Stomach (tissue), 8 donors: ENCODE measurements at regions not wholly inside any gene's neighbourhood (a gene's known extent, or its start where the extent isn't known, plus 50 kb on each side); places are given as distances from the start of the nearest gene placed in this dataset.

ENCODE experiments used
- DNase-seq, 2 donors: peaks; one replicate each; pipeline versions ENCODE4 v3.0.0 to v3.0.0-alpha.2; 2013 to 2019
- H3K27ac ChIP-seq, 5 donors: fragments of 200-600 bp in 4 of 5; sonication (generic) in 4 of 5; one replicate each; pipeline ENCODE4 v1.5.1; 2013 to 2019; ENCODE audit warnings: mild to moderate bottlenecking in 1 of 5, moderate library complexity in 1 of 5
- H3K27me3 ChIP-seq, 3 donors: fragments of 200-600 bp; sonication (generic); one replicate each; pipeline ENCODE4 v1.5.1; 2017 to 2019; ENCODE audit warnings: mixed run types in 1 of 3
- H3K36me3 ChIP-seq, 4 donors: fragments of 200-600 bp; sonication (generic); 1 replicate in 3 of 4; 2 replicates in 1 of 4; pipeline ENCODE4 v1.5.1; 2016 to 2019
- H3K4me1 ChIP-seq, 4 donors: fragments of 200-600 bp; sonication (generic); one replicate each; pipeline ENCODE4 v1.5.1; 2016 to 2019
- H3K4me3 ChIP-seq, 4 donors: fragments of 200-600 bp; sonication (generic) in 3 of 4; one replicate each; pipeline ENCODE4 v1.5.1; 2016 to 2019; ENCODE audit warnings: mild to moderate bottlenecking in 1 of 4
- H3K9me3 ChIP-seq, 4 donors: fragments of 200-600 bp; sonication (generic); one replicate each; pipeline ENCODE4 v1.5.1; 2016 to 2019
- CTCF ChIP-seq, 7 experiments: fragments of 450-650 bp in 4 of 7; fragments of 200-600 bp in 3 of 7; sonication (generic) in 3 of 7; IDR thresholded peaks; one replicate each; pipeline ENCODE4 v1.5.1; 2016 to 2019; ENCODE audit warnings: antibody characterized with exemption in 7 of 7, control low read depth in 2 of 7, mild to moderate bottlenecking in 1 of 7
- EP300 ChIP-seq: sonication (generic); formaldehyde crosslinking; IDR thresholded peaks from one replicate; pipeline ENCODE4 v1.6.1; 2017; ENCODE audit warnings: antibody characterized with exemption
- POLR2A ChIP-seq, 4 donors: fragments of 450-650 bp; IDR thresholded peaks; one replicate each; pipeline ENCODE4 v1.6.1; 2016; ENCODE audit warnings: antibody characterized with exemption in 4 of 4, control low read depth in 2 of 4, mild to moderate bottlenecking in 1 of 4, moderate library complexity in 1 of 4
- POLR2AphosphoS5 ChIP-seq, 3 donors: sonication (generic); formaldehyde crosslinking; IDR thresholded peaks; one replicate each; pipeline ENCODE4 v1.6.1; 2016; ENCODE audit warnings: antibody characterized with exemption in 3 of 3
- WGBS, 5 donors: extraction: QIAGEN DNeasy Blood & Tissue Kit in 3 of 5; methylation state at CpG; one replicate each; pipeline versions ENCODE4 v1.1.5 to v1.1.7; 2013 to 2018; 5-methylcytosine and 5-hydroxymethylcytosine counted together
- intact Hi-C: fragments of 100-400 bp; cut with DNase I; formaldehyde crosslinking; loops from one replicate; pipeline ENCODE4 v1.15.1; 2023; ENCODE audit warnings: low total_unique reads
- donor health status: healthy with polysubstance abuse.
- donor health status: Bipolar disorder and iron deficiency.
- donor health status: healthy.

GRCh38 chr7:156432018-156432417 lies 208.6 kb upstream of the RNF32 start:
- no peaks in the 10 kb centered on the region for H3K36me3 ChIP-seq
- H3K4me1 ChIP-seq, result no peaks in the 10 kb centered on the region
- no peak overlapping the region for H3K27ac ChIP-seq
- 82 to 95% (median 92%) methylated on average over 11 of the region's 11 CpGs for WGBS, 5 donors
- H3K27me3 ChIP-seq, result no peaks in the 10 kb centered on the region
- H3K9me3 ChIP-seq, result no peaks in the 10 kb centered on the region
- no peak for DNase-seq
- H3K4me3 ChIP-seq, result no peak overlapping the region
- no peak for TF ChIP-seq POLR2AphosphoS5 (IDR thresholded peaks at IDR 0.05)
- no peak for TF ChIP-seq CTCF (IDR thresholded peaks at IDR 0.05)
- no peak for TF ChIP-seq POLR2A (IDR thresholded peaks at IDR 0.05)
- TF ChIP-seq EP300, result no peak
- intact Hi-C loops, result no loop called here

- 79 to 93% (median 87%) methylated on average over 7 of the region's 7 CpGs for WGBS, 5 donors
- TF ChIP-seq POLR2A (IDR thresholded peaks at IDR 0.05), result no peak
- TF ChIP-seq EP300, result no peak
- TF ChIP-seq CTCF (IDR thresholded peaks at IDR 0.05), result no peak
- TF ChIP-seq POLR2AphosphoS5 (IDR thresholded peaks at IDR 0.05), result no peak
- H3K4me1 ChIP-seq, result no peaks in the 10 kb centered on the region
- no peak overlapping the region for H3K4me3 ChIP-seq
- intact Hi-C loops, result no loop called here
- H3K27ac ChIP-seq, result no peak overlapping the region
- H3K27me3 ChIP-seq, result no peaks in the 10 kb centered on the region
- no peaks in the 10 kb centered on the region for H3K9me3 ChIP-seq
- no peak for DNase-seq
- H3K36me3 ChIP-seq, result no peaks in the 10 kb centered on the region
Observed at GRCh38 chr7:156430109-156430508, 210.5 kb upstream of the RNF32 start.

GRCh38 chr7:156429514-156429913 lies 211.1 kb upstream of the RNF32 start:
- TF ChIP-seq EP300 (no peak), POLR2A (IDR thresholded peaks at IDR 0.05) (no peak), POLR2AphosphoS5 (IDR thresholded peaks at IDR 0.05) (no peak), CTCF (IDR thresholded peaks at IDR 0.05) (no peak)
- intact Hi-C loops, result no loop called here
- 90 to 93% (median 91%) methylated on average over 5 of the region's 5 CpGs for WGBS, 5 donors
- Histone ChIP-seq H3K27me3 (no peaks in the 10 kb centered on the region), H3K9me3 (no peaks in the 10 kb centered on the region), H3K27ac (no peak overlapping the region), H3K36me3 (no peaks in the 10 kb centered on the region), H3K4me3 (no peak overlapping the region), H3K4me1 (no peaks in the 10 kb centered on the region)
- no peak for DNase-seq

- Histone ChIP-seq H3K27ac (no peak overlapping the region), H3K27me3 (no peaks in the 10 kb centered on the region), H3K4me3 (no peak overlapping the region), H3K9me3 (no peaks in the 10 kb centered on the region), H3K4me1 (no peaks in the 10 kb centered on the region), H3K36me3 (no peaks in the 10 kb centered on the region)
- no peak for TF ChIP-seq EP300
- no peak for TF ChIP-seq CTCF (IDR thresholded peaks at IDR 0.05)
- no peak for TF ChIP-seq POLR2AphosphoS5 (IDR thresholded peaks at IDR 0.05)
- no peak for TF ChIP-seq POLR2A (IDR thresholded peaks at IDR 0.05)
- DNase-seq, result no peak
- intact Hi-C loops, result no loop called here
Observed at GRCh38 chr7:156423876-156424275, 216.7 kb upstream of the RNF32 start.

GRCh38 chr7:156420496-156420895 lies 220.1 kb upstream of the RNF32 start:
- TF ChIP-seq POLR2AphosphoS5 (IDR thresholded peaks at IDR 0.05), result no peak
- no peak for TF ChIP-seq EP300
- no peak for TF ChIP-seq CTCF (IDR thresholded peaks at IDR 0.05)
- no peak for TF ChIP-seq POLR2A (IDR thresholded peaks at IDR 0.05)
- 86 to 95% (median 93%) methylated on average over 1 of the region's 1 CpG for WGBS, 5 donors
- Histone ChIP-seq H3K4me1 (no peaks in the 10 kb centered on the region), H3K27me3 (no peaks in the 10 kb centered on the region), H3K4me3 (no peak overlapping the region), H3K9me3 (no peaks in the 10 kb centered on the region), H3K27ac (no peak overlapping the region), H3K36me3 (no peaks in the 10 kb centered on the region)
- no peak for DNase-seq
- intact Hi-C loops, result no loop called here
